Testis (tissue), 2 donors: ENCODE measurements at regions not wholly inside any gene's neighbourhood (a gene's known extent, or its start where the extent isn't known, plus 50 kb on each side); places are given as distances from the start of the nearest gene placed in this dataset.

Experiments
- CTCF ChIP-seq, 3 experiments: fragments of 450-650 bp in 2 of 3; fragments of 200-600 bp in 1 of 3; sonication (generic) in 1 of 3; IDR thresholded peaks; one replicate each; pipeline ENCODE4 v1.5.1; 2016 to 2019; ENCODE audit warnings: antibody characterized with exemption in 3 of 3, mild to moderate bottlenecking in 2 of 3, moderate library complexity in 1 of 3
- POLR2A ChIP-seq: fragments of 450-650 bp; IDR thresholded peaks from one replicate; pipeline ENCODE4 v1.6.1; 2017; ENCODE audit warnings: antibody characterized with exemption, mild to moderate bottlenecking, moderate library complexity

- TF ChIP-seq CTCF (IDR thresholded peaks at IDR 0.05) = no peak
- TF ChIP-seq POLR2A = no peak
Observed at GRCh38 chr15:53351373-53351772, 408.1 kb downstream of the WDR72 start.
